Testis (tissue), 2 donors: ENCODE measurements at regions not wholly inside any gene's neighbourhood (a gene's known extent, or its start where the extent isn't known, plus 50 kb on each side); places are given as distances from the start of the nearest gene placed in this dataset.
"Not testable (repeated sequence)": the region's sequence is repeated elsewhere in the genome, so short reads cannot be mapped to it uniquely, and the experiment has no call there.

Source experiments
- DNase-seq: peaks from one replicate; pipeline ENCODE4 v3.0.0-alpha.2; 2019
- H3K27ac ChIP-seq, 2 donors: fragments of 200-600 bp; sonication (generic); one replicate each; pipeline ENCODE4 v1.5.1; 2019
- H3K27me3 ChIP-seq: fragments of 200-600 bp; sonication (generic); one replicate; pipeline ENCODE4 v1.5.1; 2019
- H3K36me3 ChIP-seq: fragments of 200-600 bp; sonication (generic); one replicate; pipeline ENCODE4 v1.5.1; 2017; ENCODE audit warnings: low read depth; ENCODE audit errors: missing control alignments
- H3K4me1 ChIP-seq: fragments of 200-600 bp; sonication (generic); one replicate; pipeline ENCODE4 v1.5.1; 2019
- H3K4me3 ChIP-seq, 2 donors: fragments of 200-600 bp; sonication (generic); one replicate each; pipeline ENCODE4 v1.5.1; 2017 to 2019
- H3K9me3 ChIP-seq: fragments of 200-600 bp; sonication (generic); one replicate; pipeline ENCODE4 v1.5.1; 2017
- CTCF ChIP-seq, 3 experiments: fragments of 450-650 bp in 2 of 3; fragments of 200-600 bp in 1 of 3; sonication (generic) in 1 of 3; IDR thresholded peaks; one replicate each; pipeline ENCODE4 v1.5.1; 2016 to 2019; ENCODE audit warnings: antibody characterized with exemption in 3 of 3, mild to moderate bottlenecking in 2 of 3, moderate library complexity in 1 of 3
- POLR2A ChIP-seq: fragments of 450-650 bp; IDR thresholded peaks from one replicate; pipeline ENCODE4 v1.6.1; 2017; ENCODE audit warnings: antibody characterized with exemption, mild to moderate bottlenecking, moderate library complexity
- WGBS, 2 donors: methylation state at CpG; one replicate each; pipeline ENCODE4 v1.1.5; 2018; 5-methylcytosine and 5-hydroxymethylcytosine counted together
- intact Hi-C: fragments of 100-400 bp; cut with DNase I; formaldehyde crosslinking; loops from one replicate; pipeline ENCODE4 v1.15.1; 2023; ENCODE audit warnings: low total_unique reads

DNA sequence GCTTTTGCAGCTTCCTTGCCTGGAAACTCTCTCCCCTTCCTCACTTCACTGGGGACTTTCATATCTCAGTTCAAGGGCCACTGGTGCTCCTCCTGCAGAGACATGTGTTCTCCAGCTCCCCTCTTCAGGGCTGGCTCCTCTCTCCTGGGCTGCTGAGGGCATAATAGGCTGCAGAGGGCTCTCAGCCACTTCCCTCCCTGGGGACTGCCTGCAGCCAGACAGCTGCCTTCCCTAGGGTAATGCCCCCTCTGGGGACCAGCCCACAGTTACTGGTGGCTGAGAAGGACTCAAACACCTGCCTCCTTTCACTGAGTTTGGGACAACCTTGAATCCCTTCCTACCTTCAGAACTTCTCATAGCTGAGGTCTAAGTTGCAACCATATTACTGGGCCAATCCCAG, 104.8 kb upstream of the POU3F1 start:
- Histone ChIP-seq H3K27me3 (no peaks in the 10 kb centered on the region), H3K9me3 (no peaks in the 10 kb centered on the region), H3K36me3 (no peaks in the 10 kb centered on the region), H3K4me1 (no peaks in the 10 kb centered on the region), H3K27ac (no peak overlapping the region), H3K4me3 (no peak overlapping the region)
- no peak for DNase-seq
- TF ChIP-seq POLR2A (no peak), CTCF (IDR thresholded peaks at IDR 0.05) (no peak)
- intact Hi-C loops = no loop called here

DNA sequence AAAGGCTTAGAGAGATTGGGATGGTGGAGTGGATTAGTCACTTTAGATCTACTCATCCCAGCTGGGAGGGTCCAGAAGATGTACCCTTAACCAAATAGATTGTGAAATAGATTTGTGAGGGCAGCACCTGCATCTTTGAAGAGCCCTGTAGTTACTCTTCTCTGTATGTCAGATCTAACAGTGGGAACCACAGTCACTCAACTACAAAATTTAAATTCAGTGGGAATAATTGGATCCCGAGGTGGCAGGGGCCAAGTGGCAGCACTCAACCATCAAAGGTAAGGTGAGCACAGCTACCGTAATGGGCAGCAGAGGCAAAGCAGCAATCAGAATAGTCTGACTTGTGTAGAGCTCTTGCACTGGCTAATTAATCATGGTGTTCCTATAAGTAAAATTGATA, 99.5 kb upstream of the POU3F1 start:
- WGBS, 2 donors = 75 to 83% methylated on average over 2 of the region's 2 CpGs
- DNase-seq, H3K4me3 ChIP-seq, H3K36me3 ChIP-seq, H3K4me1 ChIP-seq, H3K27me3 ChIP-seq, H3K9me3 ChIP-seq, H3K27ac ChIP-seq, intact Hi-C loops: not testable (repeated sequence)

GRCh38 chr1:38142606-38143005, 96.0 kb upstream of the POU3F1 start:
- WGBS, 2 donors = 89 to 93% methylated on average over 2 of the region's 2 CpGs
- no peaks in the 10 kb centered on the region for H3K27me3 ChIP-seq

DNA sequence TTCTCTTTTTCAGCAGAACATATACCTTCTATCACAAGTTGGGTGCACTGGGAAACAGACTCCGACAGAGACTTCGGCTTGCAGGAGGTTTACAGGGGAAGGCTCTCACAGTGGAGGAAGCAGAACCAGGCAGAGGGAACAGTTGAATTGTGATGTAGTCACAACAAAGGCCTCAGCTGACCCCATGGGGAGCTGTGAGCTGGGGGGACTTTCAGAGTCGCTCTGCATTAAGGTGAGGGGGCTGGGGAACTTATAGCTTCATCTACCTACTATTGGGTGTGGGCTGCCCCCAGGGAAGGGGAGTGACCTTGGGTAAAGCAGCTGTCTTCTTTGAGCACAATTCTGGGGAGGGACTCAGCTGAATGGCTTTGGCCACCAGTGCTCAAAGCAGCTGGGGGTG, 94.9 kb upstream of the POU3F1 start:
- H3K4me3 ChIP-seq = no peak overlapping the region
- intact Hi-C loops = no loop called here
- no peak overlapping the region for H3K27ac ChIP-seq
- no peaks in the 10 kb centered on the region for H3K9me3 ChIP-seq
- H3K27me3 ChIP-seq = no peaks in the 10 kb centered on the region
- WGBS, 2 donors = 63 to 65% methylated on average over 2 to 3 of the region's 3 CpGs
- H3K4me1 ChIP-seq = peaks cover 6% of the 10 kb centered on the region
- DNase-seq = no peak
- H3K36me3 ChIP-seq = no peaks in the 10 kb centered on the region
- no peak for TF ChIP-seq POLR2A
- no peak for TF ChIP-seq CTCF (IDR thresholded peaks at IDR 0.05)

More at GRCh38 chr1:38142606-38143005, 96.0 kb upstream of the POU3F1 start:
- no peak for TF ChIP-seq POLR2A
- TF ChIP-seq CTCF (IDR thresholded peaks at IDR 0.05) = no peak
- no peak overlapping the region for H3K27ac ChIP-seq
- peaks cover 6% of the 10 kb centered on the region for H3K4me1 ChIP-seq
- intact Hi-C loops = no loop called here
- no peak overlapping the region for H3K4me3 ChIP-seq
- DNase-seq = no peak
- no peaks in the 10 kb centered on the region for H3K9me3 ChIP-seq
- H3K36me3 ChIP-seq = no peaks in the 10 kb centered on the region

- H3K9me3 ChIP-seq = no peaks in the 10 kb centered on the region
- no peak overlapping the region for H3K27ac ChIP-seq
- intact Hi-C loops = no loop called here
- H3K27me3 ChIP-seq = no peaks in the 10 kb centered on the region
- no peaks in the 10 kb centered on the region for H3K36me3 ChIP-seq
- WGBS, 2 donors = 37 to 39% methylated on average over 12 to 15 of the region's 15 CpGs
- no peak overlapping the region for H3K4me3 ChIP-seq
- no peak for TF ChIP-seq POLR2A
- TF ChIP-seq CTCF (IDR thresholded peaks at IDR 0.05) = no peak
- peaks cover 6% of the 10 kb centered on the region for H3K4me1 ChIP-seq
- no peak for DNase-seq
Measured at GRCh38 chr1:38139738-38140487, 93.3 kb upstream of the POU3F1 start.
